PC-3 (cell line): ENCODE measurements at regions not wholly inside any gene's neighbourhood (a gene's known extent, or its start where the extent isn't known, plus 50 kb on each side); places are given as distances from the start of the nearest gene placed in this dataset.

Experiments
- ATAC-seq: fragments of 200-7000 bp; cut with Tn5 transposase; 2 replicates; pipeline ENCODE4 v1.9.1; 2020; ENCODE audit warnings: mild to moderate bottlenecking, moderate library complexity
- BruUV-seq: library from RNA; stranded (reverse); fragments of 400-500 nt; replicated peaks from 2 replicates; lab custom pipeline; 2021; lab: Mats Ljungman, UMichigan
- CTCF ChIA-PET: fragments of 300-600 bp; sonication (Branson Sonifier 250); formaldehyde crosslinking; loops from one replicate; lab custom pipeline; 2022; ENCODE audit warnings: antibody characterized with exemption; lab: Charles Lee
- POLR2A ChIA-PET: fragments of 300-600 bp; sonication (Branson Sonifier 250); formaldehyde crosslinking; loops from one replicate; lab custom pipeline; 2022; ENCODE audit warnings: antibody characterized with exemption; ENCODE audit not compliant: unreplicated experiment; lab: Charles Lee
- DNase-seq: peaks from one replicate; pipeline ENCODE4 v3.0.0-alpha.2; 2015
- H2AFZ ChIP-seq: fragments of 300-600 bp; sonication (generic); 2 replicates; pipeline ENCODE4 v1.6.0; 2016; ENCODE audit warnings: antibody characterized with exemption, low read length
- H3F3A ChIP-seq: fragments of 300-600 bp; sonication (generic); one replicate; pipeline ENCODE4 v1.6.0; 2017; ENCODE audit warnings: antibody characterized with exemption, low read length, control low read depth, mild to moderate bottlenecking; ENCODE audit not compliant: unreplicated experiment
- H3K27ac ChIP-seq: fragments of 300-600 bp; sonication (generic); 2 replicates; pipeline ENCODE4 v1.5.1; 2016; ENCODE audit warnings: mild to moderate bottlenecking, low read length
- H3K27me3 ChIP-seq: fragments of 300-600 bp; sonication (generic); 2 replicates; pipeline ENCODE4 v1.6.1; 2016; ENCODE audit warnings: low read length, mixed read lengths
- H3K36me3 ChIP-seq: fragments of 300-600 bp; sonication (generic); 2 replicates; pipeline ENCODE4 v1.6.1; 2016; ENCODE audit warnings: low read depth, mixed run types, low read length, mixed read lengths
- H3K4me1 ChIP-seq: fragments of 300-600 bp; sonication (generic); 2 replicates; pipeline ENCODE4 v1.5.1; 2016; ENCODE audit warnings: low read length; ENCODE audit not compliant: insufficient read depth
- H3K4me2 ChIP-seq: fragments of 300-600 bp; sonication (generic); 2 replicates; pipeline ENCODE4 v1.6.0; 2016; ENCODE audit warnings: low read length
- H3K4me3 ChIP-seq: fragments of 300-600 bp; sonication (generic); 2 replicates; pipeline ENCODE4 v1.5.1; 2016; ENCODE audit warnings: mild to moderate bottlenecking, low read length, mixed read lengths
- H3K79me2 ChIP-seq: fragments of 300-600 bp; sonication (generic); 2 replicates; pipeline ENCODE4 v1.6.1; 2017; ENCODE audit warnings: low read length, mixed read lengths
- H3K9ac ChIP-seq: fragments of 300-600 bp; sonication (generic); 2 replicates; pipeline ENCODE4 v1.6.0; 2016; ENCODE audit warnings: mild to moderate bottlenecking, low read length
- H3K9me2 ChIP-seq: fragments of 300-600 bp; sonication (generic); replicated peaks from 2 replicates; pipeline ENCODE4 v1.6.1; 2016; ENCODE audit warnings: mixed run types, low read length, mixed read lengths
- H3K9me3 ChIP-seq: fragments of 300-600 bp; sonication (generic); 2 replicates; pipeline ENCODE4 v1.6.1; 2016; ENCODE audit warnings: low read length, mixed read lengths
- H4K20me1 ChIP-seq: fragments of 300-600 bp; sonication (generic); 2 replicates; pipeline ENCODE4 v1.6.1; 2016; ENCODE audit warnings: low read length, mixed read lengths
- CTCF ChIP-seq: fragments of 300-600 bp; sonication (generic); conservative IDR thresholded peaks from 2 replicates; pipeline ENCODE4 v1.5.1; 2017; ENCODE audit warnings: antibody characterized with exemption, low read depth, mild to moderate bottlenecking, low read length
- EZH2 ChIP-seq: fragments of 300-600 bp; sonication (generic); IDR thresholded peaks from one replicate; pipeline ENCODE4 v1.6.1; 2017; ENCODE audit warnings: antibody characterized with exemption, mild to moderate bottlenecking, low read length; ENCODE audit not compliant: unreplicated experiment
- EZH2phosphoT487 ChIP-seq: fragments of 300-600 bp; sonication (generic); IDR thresholded peaks from 2 replicates; pipeline ENCODE4 v1.6.1; 2018; ENCODE audit warnings: mild to moderate bottlenecking, antibody characterized with exemption, low read length, borderline replicate concordance
- intact Hi-C: fragments of 100-400 bp; cut with micrococcal nuclease; formaldehyde crosslinking; loops from 2 replicates; pipeline ENCODE4 v1.9.0; 2023

- Histone ChIP-seq H3K9me3 (no peaks in the 10 kb centered on the region), H3K4me3 (no peak overlapping the region), H3K9ac (no peak overlapping the region), H3K79me2 (no peaks in the 10 kb centered on the region), H4K20me1 (no peaks in the 10 kb centered on the region), H3K27me3 (no peaks in the 10 kb centered on the region), H3K9me2 (no peaks in the 10 kb centered on the region), H3K4me2 (no peak overlapping the region), H3F3A (no peaks in the 10 kb centered on the region), H2AFZ (no peak overlapping the region), H3K4me1 (peaks cover 11% of the 10 kb centered on the region), H3K27ac (no peak overlapping the region), H3K36me3 (no peaks in the 10 kb centered on the region)
- no peak for DNase-seq
- no TSS peak for BruUV-seq
- no peak for TF ChIP-seq EZH2phosphoT487
- no peak for TF ChIP-seq EZH2
- no peak for TF ChIP-seq CTCF
- no peak for ATAC-seq
- intact Hi-C loops = no loop called here
- CTCF ChIA-PET = no interaction called here
- POLR2A ChIA-PET = no interaction called here
These were observed 327.7 kb downstream of the PTPRC start for GRCh38 chr1:198966519-198966918.

GRCh38 chr1:198967566-198967965, 328.7 kb downstream of the PTPRC start:
- H3K4me3 ChIP-seq = no peak overlapping the region
- ATAC-seq (no peak), DNase-seq (no peak)
- no peak overlapping the region for H2AFZ ChIP-seq
- intact Hi-C loops = no loop called here
- no peaks in the 10 kb centered on the region for H3K79me2 ChIP-seq
- TF ChIP-seq CTCF = no peak
- no peak for TF ChIP-seq EZH2
- no peak for TF ChIP-seq EZH2phosphoT487
- H3K9me2 ChIP-seq = no peaks in the 10 kb centered on the region
- peaks cover 11% of the 10 kb centered on the region for H3K4me1 ChIP-seq
- BruUV-seq = no TSS peak
- no peaks in the 10 kb centered on the region for H3K36me3 ChIP-seq
- ChIA-PET POLR2A (no interaction called here), CTCF (no interaction called here)
- H3F3A ChIP-seq = no peaks in the 10 kb centered on the region
- H3K9ac ChIP-seq = no peak overlapping the region
- H3K27me3 ChIP-seq = no peaks in the 10 kb centered on the region
- H3K27ac ChIP-seq = no peak overlapping the region
- no peak overlapping the region for H3K4me2 ChIP-seq
- H3K9me3 ChIP-seq = no peaks in the 10 kb centered on the region
- no peaks in the 10 kb centered on the region for H4K20me1 ChIP-seq

- Histone ChIP-seq H3K9me2 (no peaks in the 10 kb centered on the region), H3K9ac (no peak overlapping the region), H3K4me3 (no peak overlapping the region), H3F3A (no peaks in the 10 kb centered on the region), H4K20me1 (no peaks in the 10 kb centered on the region), H2AFZ (no peak overlapping the region), H3K4me2 (no peak overlapping the region), H3K79me2 (no peaks in the 10 kb centered on the region), H3K36me3 (no peaks in the 10 kb centered on the region), H3K9me3 (no peaks in the 10 kb centered on the region), H3K27me3 (no peaks in the 10 kb centered on the region), H3K27ac (no peak overlapping the region), H3K4me1 (peaks cover 11% of the 10 kb centered on the region)
- ChIA-PET POLR2A (no interaction called here), CTCF (no interaction called here)
- ATAC-seq = no peak
- intact Hi-C loops = no loop called here
- BruUV-seq = no TSS peak
- no peak for TF ChIP-seq EZH2
- TF ChIP-seq CTCF = no peak
- TF ChIP-seq EZH2phosphoT487 = no peak
- DNase-seq = no peak
These were observed 330.0 kb downstream of the PTPRC start for GRCh38 chr1:198968866-198969265.
